ENCODE measurements at regions not wholly inside any gene's neighbourhood (a gene's known extent, or its start where the extent isn't known, plus 50 kb on each side); places are given as distances from the start of the nearest gene placed in this dataset.

- H3K4me1 Mint-ChIP-seq: no peaks in the 10 kb centered on the region
- H3K27me3 Mint-ChIP-seq: no peaks in the 10 kb centered on the region
- no peak overlapping the region for H3K4me3 Mint-ChIP-seq
- H3K36me3 Mint-ChIP-seq: no peaks in the 10 kb centered on the region
- CTCF ChIA-PET: no interaction called here
- H3K27ac Mint-ChIP-seq: no peak overlapping the region
- DNase-seq: no peak
- peaks cover 2% of the 10 kb centered on the region for H3K9me3 Mint-ChIP-seq
These were observed 764.6 kb downstream of the NCAM2 start for GRCh38 chr21:21762855-21763254.

GRCh38 chr21:21764281-21764680 is 766.1 kb downstream of the NCAM2 start:
- Mint-ChIP-seq H3K36me3 (no peaks in the 10 kb centered on the region), H3K9me3 (peaks cover 4% of the 10 kb centered on the region), H3K4me3 (no peak overlapping the region), H3K4me1 (no peaks in the 10 kb centered on the region), H3K27me3 (no peaks in the 10 kb centered on the region), H3K27ac (no peak overlapping the region)
- CTCF ChIA-PET: no interaction called here
- no peak for DNase-seq

GRCh38 chr21:21767276-21767675 is 769.1 kb downstream of the NCAM2 start:
- no peak overlapping the region for H3K4me3 Mint-ChIP-seq
- no peaks in the 10 kb centered on the region for H3K4me1 Mint-ChIP-seq
- H3K9me3 Mint-ChIP-seq: peaks cover 2% of the 10 kb centered on the region
- CTCF ChIA-PET: no interaction called here
- DNase-seq: no peak
- H3K27me3 Mint-ChIP-seq: no peaks in the 10 kb centered on the region
- H3K36me3 Mint-ChIP-seq: no peaks in the 10 kb centered on the region
- H3K27ac Mint-ChIP-seq: no peak overlapping the region

- no peak for DNase-seq
- H3K4me1 Mint-ChIP-seq: no peaks in the 10 kb centered on the region
- H3K27ac Mint-ChIP-seq: no peak overlapping the region
- H3K27me3 Mint-ChIP-seq: no peaks in the 10 kb centered on the region
- H3K36me3 Mint-ChIP-seq: no peaks in the 10 kb centered on the region
- CTCF ChIA-PET: no interaction called here
- H3K4me3 Mint-ChIP-seq: no peak overlapping the region
- peaks cover 1% of the 10 kb centered on the region for H3K9me3 Mint-ChIP-seq
These were observed 790.4 kb downstream of the NCAM2 start for GRCh38 chr21:21788591-21788990.

- H3K36me3 Mint-ChIP-seq: no peaks in the 10 kb centered on the region
- CTCF ChIA-PET: no interaction called here
- peaks cover 16% of the 10 kb centered on the region for H3K9me3 Mint-ChIP-seq
- H3K4me3 Mint-ChIP-seq: no peak overlapping the region
- no peaks in the 10 kb centered on the region for H3K4me1 Mint-ChIP-seq
- no peaks in the 10 kb centered on the region for H3K27me3 Mint-ChIP-seq
- DNase-seq: no peak
- no peak overlapping the region for H3K27ac Mint-ChIP-seq
These were observed 803.7 kb downstream of the NCAM2 start for GRCh38 chr21:21801921-21802320.

- H3K4me3 Mint-ChIP-seq: no peak overlapping the region
- no peaks in the 10 kb centered on the region for H3K4me1 Mint-ChIP-seq
- H3K36me3 Mint-ChIP-seq: no peaks in the 10 kb centered on the region
- no peaks in the 10 kb centered on the region for H3K27me3 Mint-ChIP-seq
- H3K9me3 Mint-ChIP-seq: peaks cover 10% of the 10 kb centered on the region
- H3K27ac Mint-ChIP-seq: no peak overlapping the region
- DNase-seq: no peak
- CTCF ChIA-PET: no interaction called here
These were observed 808.7 kb downstream of the NCAM2 start for GRCh38 chr21:21806711-21807597.

GRCh38 chr21:21807598-21807903 is 809.3 kb downstream of the NCAM2 start:
- CTCF ChIA-PET: no interaction called here
- Mint-ChIP-seq H3K4me1 (no peaks in the 10 kb centered on the region), H3K9me3 (peaks cover 9% of the 10 kb centered on the region), H3K27ac (no peak overlapping the region), H3K36me3 (no peaks in the 10 kb centered on the region), H3K27me3 (no peaks in the 10 kb centered on the region), H3K4me3 (no peak overlapping the region)
- no peak for DNase-seq

- no peaks in the 10 kb centered on the region for H3K36me3 Mint-ChIP-seq
- no peak overlapping the region for H3K4me3 Mint-ChIP-seq
- no peaks in the 10 kb centered on the region for H3K4me1 Mint-ChIP-seq
- no peak overlapping the region for H3K27ac Mint-ChIP-seq
- no peaks in the 10 kb centered on the region for H3K27me3 Mint-ChIP-seq
- no peaks in the 10 kb centered on the region for H3K9me3 Mint-ChIP-seq
- DNase-seq: no peak
- CTCF ChIA-PET: no interaction called here
These were observed 815.1 kb downstream of the NCAM2 start for GRCh38 chr21:21813289-21813688.

GRCh38 chr21:21813934-21814333 is 815.7 kb downstream of the NCAM2 start:
- H3K27ac Mint-ChIP-seq: no peak overlapping the region
- H3K9me3 Mint-ChIP-seq: no peaks in the 10 kb centered on the region
- H3K27me3 Mint-ChIP-seq: no peaks in the 10 kb centered on the region
- H3K4me1 Mint-ChIP-seq: no peaks in the 10 kb centered on the region
- CTCF ChIA-PET: no interaction called here
- DNase-seq: no peak
- no peak overlapping the region for H3K4me3 Mint-ChIP-seq
- H3K36me3 Mint-ChIP-seq: no peaks in the 10 kb centered on the region

- Mint-ChIP-seq H3K36me3 (no peaks in the 10 kb centered on the region), H3K27me3 (no peaks in the 10 kb centered on the region), H3K4me1 (no peaks in the 10 kb centered on the region), H3K27ac (no peak overlapping the region), H3K9me3 (no peaks in the 10 kb centered on the region), H3K4me3 (no peak overlapping the region)
- CTCF ChIA-PET: no interaction called here
- DNase-seq: no peak
These were observed 818.6 kb downstream of the NCAM2 start for GRCh38 chr21:21816778-21817177.

GRCh38 chr21:21818898-21819297 is 820.7 kb downstream of the NCAM2 start:
- DNase-seq: no peak
- Mint-ChIP-seq H3K36me3 (no peaks in the 10 kb centered on the region), H3K4me1 (no peaks in the 10 kb centered on the region), H3K27ac (no peak overlapping the region), H3K9me3 (no peaks in the 10 kb centered on the region), H3K4me3 (no peak overlapping the region), H3K27me3 (no peaks in the 10 kb centered on the region)
- CTCF ChIA-PET: no interaction called here

- H3K27ac Mint-ChIP-seq: no peak overlapping the region
- H3K36me3 Mint-ChIP-seq: no peaks in the 10 kb centered on the region
- CTCF ChIA-PET: no interaction called here
- no peak for DNase-seq
- no peaks in the 10 kb centered on the region for H3K9me3 Mint-ChIP-seq
- H3K4me3 Mint-ChIP-seq: no peak overlapping the region
- H3K4me1 Mint-ChIP-seq: no peaks in the 10 kb centered on the region
- no peaks in the 10 kb centered on the region for H3K27me3 Mint-ChIP-seq
These were observed 829.9 kb downstream of the NCAM2 start for GRCh38 chr21:21828130-21828529.

GRCh38 chr21:21831036-21831435 is 832.8 kb downstream of the NCAM2 start:
- Mint-ChIP-seq H3K9me3 (no peaks in the 10 kb centered on the region), H3K4me3 (no peak overlapping the region), H3K27me3 (no peaks in the 10 kb centered on the region), H3K27ac (no peak overlapping the region), H3K4me1 (no peaks in the 10 kb centered on the region), H3K36me3 (no peaks in the 10 kb centered on the region)
- CTCF ChIA-PET: no interaction called here
- no peak for DNase-seq

GRCh38 chr21:21845901-21846300 is 847.7 kb downstream of the NCAM2 start:
- Mint-ChIP-seq H3K36me3 (no peaks in the 10 kb centered on the region), H3K4me1 (no peaks in the 10 kb centered on the region), H3K4me3 (no peak overlapping the region), H3K27me3 (no peaks in the 10 kb centered on the region), H3K9me3 (peaks cover 5% of the 10 kb centered on the region), H3K27ac (no peak overlapping the region)
- CTCF ChIA-PET: no interaction called here
- DNase-seq: no peak

GRCh38 chr21:21851205-21851604 is 853.0 kb downstream of the NCAM2 start:
- CTCF ChIA-PET: no interaction called here
- Mint-ChIP-seq H3K27ac (no peak overlapping the region), H3K9me3 (peaks cover 8% of the 10 kb centered on the region), H3K4me1 (no peaks in the 10 kb centered on the region), H3K36me3 (no peaks in the 10 kb centered on the region), H3K27me3 (no peaks in the 10 kb centered on the region), H3K4me3 (no peak overlapping the region)
- DNase-seq: no peak

GRCh38 chr21:21851657-21852056 is 853.4 kb downstream of the NCAM2 start:
- DNase-seq: no peak
- Mint-ChIP-seq H3K27ac (no peak overlapping the region), H3K4me1 (no peaks in the 10 kb centered on the region), H3K9me3 (peaks cover 8% of the 10 kb centered on the region), H3K27me3 (no peaks in the 10 kb centered on the region), H3K4me3 (no peak overlapping the region), H3K36me3 (no peaks in the 10 kb centered on the region)
- CTCF ChIA-PET: no interaction called here

Measured in activated naive CD4-positive, alpha-beta T cell treated with anti-CD3 and anti-CD28 coated beads, Interleukin-2, amount 10 ng/mL, durations not matched to agents 7 days and 5 days (primary cell).